ENCODE measurements at regions not wholly inside any gene's neighbourhood (a gene's known extent, or its start where the extent isn't known, plus 50 kb on each side); places are given as distances from the start of the nearest gene placed in this dataset.

GRCh38 chr1:228979325-228979699, 244.0 kb downstream of the RHOU start:
- DNase-seq, result no peak

GRCh38 chr1:228979774-228980173, 244.5 kb downstream of the RHOU start:
- DNase-seq, result no peak

- DNase-seq, result no peak
Observed at GRCh38 chr1:228980232-228980937, 245.1 kb downstream of the RHOU start.

GRCh38 chr1:228982637-228983036, 247.4 kb downstream of the RHOU start:
- no peak for DNase-seq

GRCh38 chr1:228983231-228983660, 248.0 kb downstream of the RHOU start:
- no peak for DNase-seq

GRCh38 chr1:228983661-228984060, 248.4 kb downstream of the RHOU start:
- DNase-seq, result no peak

- no peak for DNase-seq
Observed at GRCh38 chr1:228984107-228984506, 248.8 kb downstream of the RHOU start.

GRCh38 chr1:228984646-228985631, 249.7 kb downstream of the RHOU start:
- no peak for DNase-seq

- DNase-seq, result no peak
Observed at GRCh38 chr1:228985661-228986060, 250.4 kb downstream of the RHOU start.

- DNase-seq, result peak; percentile 61
Observed at GRCh38 chr1:228986093-228986904, 251.0 kb downstream of the RHOU start.

GRCh38 chr1:228987286-228987685, 252.0 kb downstream of the RHOU start:
- no peak for DNase-seq

GRCh38 chr1:228987736-228988506, 252.6 kb downstream of the RHOU start:
- no peak for DNase-seq

GRCh38 chr1:228988664-228989063, 253.4 kb downstream of the RHOU start:
- peak; percentile 45 for DNase-seq

- DNase-seq, result no peak
Observed at GRCh38 chr1:228989176-228989575, 253.9 kb downstream of the RHOU start.

GRCh38 chr1:228989676-228989991, 254.4 kb downstream of the RHOU start:
- no peak for DNase-seq

GRCh38 chr1:228989992-228990827, 254.9 kb downstream of the RHOU start:
- DNase-seq, result peak; percentile 51

GRCh38 chr1:228990906-228991569, 255.8 kb downstream of the RHOU start:
- DNase-seq, result no peak

GRCh38 chr1:228992044-228992443, 256.8 kb downstream of the RHOU start:
- no peak for DNase-seq

- no peak for DNase-seq
Observed at GRCh38 chr1:228992907-228993535, 257.7 kb downstream of the RHOU start.
